ENCODE measurements at regions not wholly inside any gene's neighbourhood (a gene's known extent, or its start where the extent isn't known, plus 50 kb on each side); places are given as distances from the start of the nearest gene placed in this dataset.

DNA sequence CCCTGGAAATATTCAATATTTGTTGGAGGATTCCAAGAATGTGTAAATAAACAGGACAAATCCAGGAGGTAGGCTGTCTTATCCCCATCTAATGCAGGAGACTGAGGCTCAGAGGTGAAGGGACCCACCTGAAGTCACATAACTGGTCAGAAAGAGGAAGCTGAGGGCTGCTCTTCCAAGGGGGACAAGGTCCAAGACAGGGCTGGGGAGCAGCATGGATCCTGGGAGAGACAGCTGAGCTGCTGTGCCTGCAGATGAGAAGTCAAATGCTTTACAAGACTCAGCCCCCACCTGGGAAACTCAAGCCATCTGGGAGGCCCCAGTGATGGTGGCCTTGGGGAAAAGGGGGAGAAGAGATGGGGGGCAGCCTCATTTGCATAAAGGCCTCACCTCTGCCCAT, 224.4 kb downstream of the PTPRU start:
- DNase-seq (ENCODE audit: insufficient read length, low spot score) (no peak), FAIRE-seq (no peak)
- TF ChIP-seq POLR2AphosphoS5 (IDR thresholded peaks at IDR 0.05; ENCODE audit: low read depth, low read length) (no peak), TAF1 (IDR thresholded peaks at IDR 0.05; ENCODE audit: low read depth, low read length) (no peak), POU2F2 (IDR thresholded peaks at IDR 0.05; ENCODE audit: low read depth, low read length) (no peak), SPI1 (IDR thresholded peaks at IDR 0.05; ENCODE audit: low read depth, low read length) (no peak), POLR2A (IDR thresholded peaks at IDR 0.05; ENCODE audit: low read depth, low read length) (no peak), PAX5 (IDR thresholded peaks at IDR 0.05; ENCODE audit: insufficient read depth, low read length, severe bottlenecking) (no peak)

DNA sequence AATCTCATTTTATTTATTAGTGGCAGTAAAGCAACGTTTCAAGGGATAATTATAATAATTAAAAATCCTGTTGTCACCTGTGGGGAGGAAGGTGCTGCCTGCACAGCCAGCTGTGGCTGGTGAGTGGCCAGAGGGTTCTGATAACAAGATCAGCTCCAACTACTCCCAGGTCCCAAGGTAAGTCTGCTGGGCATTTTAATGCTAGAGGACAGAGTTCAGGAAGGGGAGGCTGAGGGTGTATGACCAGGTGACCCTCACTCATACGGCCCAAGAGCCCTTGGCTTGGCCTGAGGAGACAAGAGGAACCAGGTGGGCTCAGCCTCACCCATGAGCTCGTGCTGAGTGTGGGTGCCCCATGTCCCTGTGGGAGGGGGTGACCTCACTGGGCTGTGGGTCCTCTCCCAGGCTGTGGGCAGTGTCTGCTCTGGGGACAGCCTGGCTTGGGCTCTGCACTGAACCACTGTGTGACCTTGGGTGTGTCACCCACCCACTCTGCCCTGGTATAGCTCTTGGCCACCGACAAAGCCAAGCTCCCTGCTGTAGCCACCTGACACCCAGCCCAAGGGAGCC, 223.8 kb downstream of the PTPRU start:
- TF ChIP-seq SPI1 (IDR thresholded peaks at IDR 0.05; ENCODE audit: low read depth, low read length) = no peak
- TF ChIP-seq PAX5 (IDR thresholded peaks at IDR 0.05; ENCODE audit: insufficient read depth, low read length, severe bottlenecking) = no peak
- TF ChIP-seq POLR2A (IDR thresholded peaks at IDR 0.05; ENCODE audit: low read depth, low read length) = no peak
- TF ChIP-seq TAF1 (IDR thresholded peaks at IDR 0.05; ENCODE audit: low read depth, low read length) = no peak
- TF ChIP-seq POLR2AphosphoS5 (IDR thresholded peaks at IDR 0.05; ENCODE audit: low read depth, low read length) = no peak
- TF ChIP-seq POU2F2 (IDR thresholded peaks at IDR 0.05; ENCODE audit: low read depth, low read length) = no peak
- no peak for FAIRE-seq
- no peak for DNase-seq (ENCODE audit: insufficient read length, low spot score)

GRCh38 chr1:29459620-29459945, 223.3 kb downstream of the PTPRU start:
- TF ChIP-seq TAF1 (IDR thresholded peaks at IDR 0.05; ENCODE audit: low read depth, low read length) = no peak
- TF ChIP-seq POLR2A (IDR thresholded peaks at IDR 0.05; ENCODE audit: low read depth, low read length) = no peak
- TF ChIP-seq POU2F2 (IDR thresholded peaks at IDR 0.05; ENCODE audit: low read depth, low read length) = no peak
- DNase-seq (ENCODE audit: insufficient read length, low spot score) (no peak), FAIRE-seq (no peak)

DNA sequence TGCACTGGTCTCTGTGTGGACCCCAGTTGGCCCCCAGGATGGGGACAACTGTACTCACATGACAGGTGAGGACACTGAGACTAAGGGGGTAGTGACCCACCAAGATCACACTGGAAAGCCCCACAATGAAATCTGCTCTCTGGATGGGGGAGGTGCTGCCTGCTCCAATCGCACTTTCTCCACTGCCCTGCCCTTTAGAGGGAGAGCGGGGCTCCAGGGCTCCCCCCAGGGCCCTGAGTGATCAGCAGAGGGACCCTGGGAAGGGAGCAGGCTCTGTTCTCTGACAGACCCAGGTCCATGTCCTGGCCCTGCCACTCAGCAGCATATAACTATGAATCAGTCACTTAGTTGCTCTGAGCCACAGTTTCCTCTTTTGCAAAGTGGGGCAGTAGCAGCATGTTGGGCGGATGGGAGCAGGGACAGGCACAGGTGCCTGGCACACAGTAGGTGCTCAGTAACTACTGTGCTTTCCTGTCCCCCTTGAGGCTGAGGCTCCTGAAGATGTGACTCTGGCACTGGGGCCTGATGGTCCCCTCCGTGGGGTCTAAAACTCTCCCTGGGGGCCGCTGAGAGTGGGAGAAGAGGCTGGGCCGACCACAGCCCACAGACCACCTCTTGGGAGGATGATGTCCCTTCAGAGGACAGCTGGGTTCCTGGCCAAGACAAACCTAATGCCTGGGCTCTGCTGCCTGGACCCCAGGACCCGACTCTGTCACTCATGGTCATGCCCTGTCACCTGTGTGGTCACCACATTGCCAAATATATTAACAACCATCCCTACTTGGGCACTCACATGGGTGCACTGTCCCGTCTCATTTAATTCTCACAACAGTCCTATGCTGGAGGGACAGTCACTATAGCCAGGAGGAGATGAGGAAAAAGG, 222.7 kb downstream of the PTPRU start:
- TF ChIP-seq SPI1 (IDR thresholded peaks at IDR 0.05; ENCODE audit: low read depth, low read length) (no peak), PAX5 (IDR thresholded peaks at IDR 0.05; ENCODE audit: insufficient read depth, low read length, severe bottlenecking) (no peak), POLR2AphosphoS5 (IDR thresholded peaks at IDR 0.05; ENCODE audit: low read depth, low read length) (no peak), POU2F2 (IDR thresholded peaks at IDR 0.05; ENCODE audit: low read depth, low read length) (no peak), TAF1 (IDR thresholded peaks at IDR 0.05; ENCODE audit: low read depth, low read length) (no peak), POLR2A (IDR thresholded peaks at IDR 0.05; ENCODE audit: low read depth, low read length) (no peak)
- DNase-seq (ENCODE audit: insufficient read length, low spot score) = no peak
- no peak for FAIRE-seq

GRCh38 chr1:29457496-29458368, 221.4 kb downstream of the PTPRU start:
- TF ChIP-seq SPI1 (IDR thresholded peaks at IDR 0.05; ENCODE audit: low read depth, low read length) (no peak), PAX5 (IDR thresholded peaks at IDR 0.05; ENCODE audit: insufficient read depth, low read length, severe bottlenecking) (no peak), POU2F2 (IDR thresholded peaks at IDR 0.05; ENCODE audit: low read depth, low read length) (no peak), TAF1 (IDR thresholded peaks at IDR 0.05; ENCODE audit: low read depth, low read length) (no peak), POLR2AphosphoS5 (IDR thresholded peaks at IDR 0.05; ENCODE audit: low read depth, low read length) (no peak), POLR2A (IDR thresholded peaks at IDR 0.05; ENCODE audit: low read depth, low read length) (no peak)
- DNase-seq (ENCODE audit: insufficient read length, low spot score) = no peak
- no peak for FAIRE-seq

DNA sequence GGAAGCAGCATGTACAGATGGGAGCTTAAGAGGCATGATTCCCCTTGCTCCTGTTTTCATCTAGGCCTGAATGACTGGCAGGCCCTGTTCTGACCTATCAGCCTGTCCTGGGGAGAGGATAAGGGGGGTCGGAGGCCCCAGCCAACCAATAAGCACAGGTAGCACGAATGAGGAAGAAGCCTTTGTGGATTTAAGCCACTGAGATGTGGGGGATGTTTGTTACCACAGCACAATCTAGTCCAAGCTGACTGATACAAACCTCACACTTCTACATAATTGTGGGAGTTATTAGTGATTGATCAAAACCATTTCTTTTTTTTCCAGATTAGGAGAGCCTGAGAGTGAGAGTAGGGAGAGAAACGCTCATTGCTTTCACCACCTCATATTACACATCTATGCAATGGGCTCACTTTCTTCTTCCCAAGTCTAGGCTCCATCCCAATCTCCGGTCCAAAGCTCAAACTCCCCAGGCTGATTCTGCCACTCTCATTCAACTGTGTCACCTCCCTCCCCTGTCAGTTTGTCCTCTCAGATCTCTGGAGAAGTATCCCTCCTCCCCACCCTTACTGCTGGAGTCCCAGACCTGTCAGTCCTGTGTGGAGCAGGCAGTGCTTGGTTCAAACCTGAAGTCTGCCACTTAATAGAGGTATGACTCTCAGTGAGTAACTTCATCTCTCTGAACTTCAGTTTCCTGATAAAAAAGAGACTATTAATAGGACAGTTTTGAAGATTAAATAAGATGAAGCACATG, 220.5 kb downstream of the PTPRU start:
- DNase-seq (ENCODE audit: insufficient read length, low spot score) (no peak), FAIRE-seq (no peak)
- TF ChIP-seq SPI1 (IDR thresholded peaks at IDR 0.05; ENCODE audit: low read depth, low read length) (no peak), TAF1 (IDR thresholded peaks at IDR 0.05; ENCODE audit: low read depth, low read length) (no peak), POU2F2 (IDR thresholded peaks at IDR 0.05; ENCODE audit: low read depth, low read length) (no peak), POLR2A (IDR thresholded peaks at IDR 0.05; ENCODE audit: low read depth, low read length) (no peak), POLR2AphosphoS5 (IDR thresholded peaks at IDR 0.05; ENCODE audit: low read depth, low read length) (no peak), PAX5 (IDR thresholded peaks at IDR 0.05; ENCODE audit: insufficient read depth, low read length, severe bottlenecking) (no peak)

DNA sequence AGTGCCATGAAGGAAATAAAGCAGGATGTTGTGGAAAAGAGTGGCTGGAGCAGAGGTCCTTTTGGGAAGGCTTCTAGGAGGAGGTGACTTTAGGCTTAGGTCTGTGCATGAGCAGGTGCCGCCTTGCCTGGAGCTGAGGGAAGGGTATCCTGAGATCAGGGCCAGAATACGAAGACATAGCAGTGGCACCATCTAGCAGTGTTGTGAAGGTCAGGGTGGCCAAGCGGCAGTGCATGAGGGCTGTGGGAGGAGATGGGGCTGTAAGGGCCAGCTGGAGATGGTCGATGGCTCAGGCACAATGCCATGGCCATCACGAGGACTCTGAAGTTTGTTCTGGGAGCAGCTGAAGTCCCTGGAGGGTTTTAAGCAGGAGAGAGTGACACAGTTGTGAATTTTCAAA, 219.5 kb downstream of the PTPRU start:
- FAIRE-seq (no peak), DNase-seq (ENCODE audit: insufficient read length, low spot score) (no peak)
- TF ChIP-seq POU2F2 (IDR thresholded peaks at IDR 0.05; ENCODE audit: low read depth, low read length) = no peak

GRCh38 chr1:29454616-29455380, 218.5 kb downstream of the PTPRU start:
- TF ChIP-seq SPI1 (IDR thresholded peaks at IDR 0.05; ENCODE audit: low read depth, low read length) (no peak), POLR2A (IDR thresholded peaks at IDR 0.05; ENCODE audit: low read depth, low read length) (no peak)
- FAIRE-seq (no peak), DNase-seq (ENCODE audit: insufficient read length, low spot score) (no peak)
